ENCODE measurements at regions not wholly inside any gene's neighbourhood (a gene's known extent, or its start where the extent isn't known, plus 50 kb on each side); places are given as distances from the start of the nearest gene placed in this dataset.
A peak's percentile ranks its signal among the peaks of the same experiment; 100 is the strongest.

- TF ChIP-seq IRF3 (IDR thresholded peaks at IDR 0.05; ENCODE audit: low read depth, low read length), result no peak
- TF ChIP-seq REST (IDR thresholded peaks at IDR 0.05; ENCODE audit: low read depth, low read length), result no peak
- no peak for TF ChIP-seq YY1 (IDR thresholded peaks at IDR 0.05; ENCODE audit: low read depth)
- no peak for TF ChIP-seq POLR2AphosphoS5 (IDR thresholded peaks at IDR 0.05; ENCODE audit: low read depth, low read length)
- TF ChIP-seq SMC3 (IDR thresholded peaks at IDR 0.05; ENCODE audit: low read depth, low read length), result no peak
These were observed 51.3 kb downstream of the PTPRS start (continued) for GRCh38 chr19:5289060-5289990.

GRCh38 chr19:5288347-5288739 is 52.3 kb downstream of the PTPRS start:
- Histone ChIP-seq H3K9me3 (no peaks in the 10 kb centered on the region), H3K9me2 (no peaks in the 10 kb centered on the region), H3K79me2 (ENCODE audit: insufficient read depth) (peaks cover 70% of the 10 kb centered on the region), H3K4me3 (ENCODE audit: low read depth in 2 of 2, low read length in 1 of 2) (no peak overlapping the region), H4K20me1 (ENCODE audit: insufficient read depth) (peaks cover 83% of the 10 kb centered on the region), H3K4me1 (ENCODE audit: control insufficient read depth in 1 of 2, insufficient read depth in 2 of 2, low read depth in 1 of 2, low read length in 1 of 2) (peaks cover 4 to 32% of the 10 kb centered on the region in 2 experiments; a peak in 1 of 4 replicates), H3F3A (replicated peaks; ENCODE audit: insufficient read depth) (peaks cover under 1% of the 10 kb centered on the region), H2AFZ (ENCODE audit: low read depth) (no peak overlapping the region), H3K27ac (ENCODE audit: low read depth in 2 of 2, low read length in 1 of 2) (no peak overlapping the region), H3K36me3 (replicated peaks in 1 of 2; ENCODE audit: control insufficient read depth in 1 of 2, insufficient read depth in 2 of 2, low read length in 1 of 2) (peaks cover 13% of the 10 kb centered on the region in 2 experiments), H3K27me3 (ENCODE audit: insufficient read depth) (no peaks in the 10 kb centered on the region), H3K9ac (no peak overlapping the region), H3K4me2 (no peak overlapping the region)
- ChIA-PET CTCF (interaction anchor here (1.0 kb wide), 1 partner anchor 21 kb away, joined by 3 read pairs; no protein-coding TSS in a partner anchor), POLR2A (no interaction called here)
- peak; percentile 30 for DNase-seq
- 86% methylated on average over 4 of the region's 4 CpGs for WGBS (ENCODE audit: low lambda C conversion rate)
- no peak for TF ChIP-seq TCF12 (IDR thresholded peaks at IDR 0.05)
- no peak for TF ChIP-seq SMC3 (IDR thresholded peaks at IDR 0.05; ENCODE audit: low read depth, low read length)
- no peak for TF ChIP-seq USF2 (IDR thresholded peaks at IDR 0.05; ENCODE audit: borderline replicate concordance, low read depth, low read length)
- no peak for TF ChIP-seq TEAD4 (IDR thresholded peaks at IDR 0.05; ENCODE audit: borderline replicate concordance, insufficient read depth)
- TF ChIP-seq CTCF (IDR thresholded peaks at IDR 0.05), result no peak
- TF ChIP-seq GATA2 (CRISPR knock-in tag; IDR thresholded peaks at IDR 0.05), result no peak
- no peak for TF ChIP-seq EP300 (IDR thresholded peaks at IDR 0.05; ENCODE audit: borderline replicate concordance in 1 of 2, low read depth in 1 of 2, low read length in 1 of 2)
- no peak for TF ChIP-seq PBX3 (IDR thresholded peaks at IDR 0.05)
- TF ChIP-seq FOXJ3 (CRISPR knock-in tag; IDR thresholded peaks at IDR 0.05), result no peak
- TF ChIP-seq FOXM1 (IDR thresholded peaks at IDR 0.05; ENCODE audit: low read depth), result no peak
- TF ChIP-seq EZH2phosphoT487 (IDR thresholded peaks at IDR 0.05; ENCODE audit: borderline replicate concordance, low read depth), result no peak
- TF ChIP-seq ZBTB33 (IDR thresholded peaks at IDR 0.05; ENCODE audit: borderline replicate concordance, low read depth), result no peak
- TF ChIP-seq RXRA (IDR thresholded peaks at IDR 0.05; ENCODE audit: borderline replicate concordance, low read depth), result no peak

Measured in SK-N-SH (cell line).